SK-MEL-5 (cell line): ENCODE measurements at regions not wholly inside any gene's neighbourhood (a gene's known extent, or its start where the extent isn't known, plus 50 kb on each side); places are given as distances from the start of the nearest gene placed in this dataset.
"Not testable (repeated sequence)": the region's sequence is repeated elsewhere in the genome, so short reads cannot be mapped to it uniquely, and the experiment has no call there.

Experiments
- DNase-seq: peaks from one replicate; pipeline ENCODE4 v3.0.0-alpha.2; 2016; ENCODE audit warnings: low read depth, low spot score
- in situ Hi-C: cut with HindIII; loops from 2 replicates; pipeline ENCODE4 v1.10.0; 2016; ENCODE audit warnings: low sequenced_read_pairs, high pct_unique_total_duplicates, low pct_unique_long_range_greater_than_20kb

GRCh38 chr5:44252545-44252944 lies 136.7 kb downstream of the FGF10 start:
- in situ Hi-C loops, result no loop called here
- DNase-seq, result no peak

- DNase-seq, result no peak
- in situ Hi-C loops, result no loop called here
Observed at GRCh38 chr5:44246986-44247385, 142.2 kb downstream of the FGF10 start.

GRCh38 chr5:44245935-44246334 lies 143.3 kb downstream of the FGF10 start:
- in situ Hi-C loops, result no loop called here
- DNase-seq, result no peak

GRCh38 chr5:44242791-44243190 lies 146.4 kb downstream of the FGF10 start:
- in situ Hi-C loops, result no loop called here

GRCh38 chr5:44236040-44236439 lies 153.2 kb downstream of the FGF10 start:
- no peak for DNase-seq

More at GRCh38 chr5:44242791-44243190, 146.4 kb downstream of the FGF10 start:
- DNase-seq, result no peak

GRCh38 chr5:44233691-44234090 lies 155.5 kb downstream of the FGF10 start:
- DNase-seq, result no peak
- in situ Hi-C loops, result no loop called here

More at GRCh38 chr5:44236040-44236439, 153.2 kb downstream of the FGF10 start:
- in situ Hi-C loops, result no loop called here

GRCh38 chr5:44225231-44226160 lies 163.7 kb downstream of the FGF10 start:
- no peak for DNase-seq
- in situ Hi-C loops, result no loop called here

- in situ Hi-C loops, result no loop called here
- no peak for DNase-seq
Observed at GRCh38 chr5:44199408-44199807, 189.8 kb downstream of the FGF10 start.

GRCh38 chr5:44189255-44189654 lies 200.0 kb downstream of the FGF10 start:
- in situ Hi-C loops, result no loop called here
- no peak for DNase-seq

- no peak for DNase-seq
- in situ Hi-C loops, result no loop called here
Observed at GRCh38 chr5:44187973-44188372, 201.2 kb downstream of the FGF10 start.

GRCh38 chr5:44183753-44184152 lies 205.5 kb downstream of the FGF10 start:
- in situ Hi-C loops, result no loop called here

GRCh38 chr5:44183312-44183711 lies 205.9 kb downstream of the FGF10 start:
- in situ Hi-C loops, result no loop called here
- DNase-seq, result no peak

More at GRCh38 chr5:44183753-44184152, 205.5 kb downstream of the FGF10 start:
- DNase-seq, result no peak

GRCh38 chr5:44178414-44178813 lies 210.8 kb downstream of the FGF10 start:
- in situ Hi-C loops, result no loop called here
- DNase-seq, result no peak

GRCh38 chr5:44167540-44167939 lies 221.7 kb downstream of the FGF10 start:
- in situ Hi-C loops, result no loop called here

GRCh38 chr5:44160369-44160768 lies 228.9 kb downstream of the FGF10 start:
- in situ Hi-C loops, result no loop called here
- DNase-seq, result no peak

More at GRCh38 chr5:44167540-44167939, 221.7 kb downstream of the FGF10 start:
- no peak for DNase-seq

GRCh38 chr5:44150075-44150723 lies 239.0 kb downstream of the FGF10 start:
- in situ Hi-C loops, result no loop called here
- no peak for DNase-seq

- in situ Hi-C loops, DNase-seq: not testable (repeated sequence)
Observed at GRCh38 chr5:44117947-44118346, 271.3 kb downstream of the FGF10 start.

- DNase-seq, in situ Hi-C loops: not testable (repeated sequence)
Observed at GRCh38 chr5:44108232-44108631, 281.0 kb downstream of the FGF10 start.

- in situ Hi-C loops, result no loop called here
- DNase-seq, result no peak
Observed at GRCh38 chr5:44099643-44100042, 289.6 kb downstream of the FGF10 start.
